ENCODE measurements at regions not wholly inside any gene's neighbourhood (a gene's known extent, or its start where the extent isn't known, plus 50 kb on each side); places are given as distances from the start of the nearest gene placed in this dataset.

GRCh38 chr5:153043886-153044285 is 446.6 kb upstream of the GRIA1 start:
- TF ChIP-seq EZH2 (IDR thresholded peaks at IDR 0.05) (no peak), POLR2AphosphoS5 (IDR thresholded peaks at IDR 0.05; ENCODE audit: borderline replicate concordance, low read depth, low read length) (no peak)

Measured in SK-N-MC (cell line).